Lower leg skin (tissue), 3 donors: ENCODE measurements at regions not wholly inside any gene's neighbourhood (a gene's known extent, or its start where the extent isn't known, plus 50 kb on each side); places are given as distances from the start of the nearest gene placed in this dataset.

Experiments
- POLR2A ChIP-seq, 2 donors: fragments of 450-650 bp; IDR thresholded peaks; one replicate each; pipeline ENCODE4 v1.6.1; 2016 to 2017; ENCODE audit warnings: antibody characterized with exemption in 2 of 2, mild to moderate bottlenecking in 1 of 2, moderate library complexity in 1 of 2
- TF ChIP-seq, protein P1 (sequence below), 3 donors: fragments of 450-650 bp; IDR thresholded peaks; one replicate each; pipeline ENCODE4 v1.5.1; 2016; ENCODE audit warnings: antibody characterized with exemption in 3 of 3, mild to moderate bottlenecking in 3 of 3, moderate library complexity in 2 of 3

GRCh38 chr16:52312716-52313115 is 234.2 kb downstream of the TOX3 start:
- TF ChIP-seq, protein P1, sequence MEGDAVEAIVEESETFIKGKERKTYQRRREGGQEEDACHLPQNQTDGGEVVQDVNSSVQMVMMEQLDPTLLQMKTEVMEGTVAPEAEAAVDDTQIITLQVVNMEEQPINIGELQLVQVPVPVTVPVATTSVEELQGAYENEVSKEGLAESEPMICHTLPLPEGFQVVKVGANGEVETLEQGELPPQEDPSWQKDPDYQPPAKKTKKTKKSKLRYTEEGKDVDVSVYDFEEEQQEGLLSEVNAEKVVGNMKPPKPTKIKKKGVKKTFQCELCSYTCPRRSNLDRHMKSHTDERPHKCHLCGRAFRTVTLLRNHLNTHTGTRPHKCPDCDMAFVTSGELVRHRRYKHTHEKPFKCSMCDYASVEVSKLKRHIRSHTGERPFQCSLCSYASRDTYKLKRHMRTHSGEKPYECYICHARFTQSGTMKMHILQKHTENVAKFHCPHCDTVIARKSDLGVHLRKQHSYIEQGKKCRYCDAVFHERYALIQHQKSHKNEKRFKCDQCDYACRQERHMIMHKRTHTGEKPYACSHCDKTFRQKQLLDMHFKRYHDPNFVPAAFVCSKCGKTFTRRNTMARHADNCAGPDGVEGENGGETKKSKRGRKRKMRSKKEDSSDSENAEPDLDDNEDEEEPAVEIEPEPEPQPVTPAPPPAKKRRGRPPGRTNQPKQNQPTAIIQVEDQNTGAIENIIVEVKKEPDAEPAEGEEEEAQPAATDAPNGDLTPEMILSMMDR (IDR thresholded peaks at IDR 0.05): no peak
- TF ChIP-seq POLR2A (IDR thresholded peaks at IDR 0.05): no peak
